GM23338 (cell line): ENCODE measurements at regions not wholly inside any gene's neighbourhood (a gene's known extent, or its start where the extent isn't known, plus 50 kb on each side); places are given as distances from the start of the nearest gene placed in this dataset.

Experiments
- ATAC-seq: fragments of 200-7000 bp; cut with Tn5 transposase; 3 replicates; pipeline ENCODE4 v1.9.1; 2020
- DNase-seq: peaks from one replicate; pipeline ENCODE4 v3.0.0-alpha.2; 2015; ENCODE audit warnings: low spot score
- H2AFZ ChIP-seq: fragments of 200-600 bp; sonication (generic); 2 replicates; pipeline ENCODE4 v1.8.0; 2016; ENCODE audit warnings: antibody characterized with exemption, mild to moderate bottlenecking, moderate library complexity
- H3F3A ChIP-seq: fragments of 200-600 bp; sonication (generic); replicated peaks from 2 replicates; pipeline ENCODE4 v1.8.0; 2017; ENCODE audit warnings: antibody characterized with exemption, mixed run types, low read depth
- H3K27ac ChIP-seq: fragments of 200-600 bp; sonication (generic); 2 replicates; pipeline ENCODE4 v1.6.1; 2016; ENCODE audit warnings: low read depth
- H3K27me3 ChIP-seq: fragments of 200-600 bp; sonication (generic); 2 replicates; pipeline ENCODE4 v1.8.0; 2016; ENCODE audit warnings: mild to moderate bottlenecking, mixed run types, moderate library complexity; ENCODE audit not compliant: insufficient read depth
- H3K36me3 ChIP-seq: fragments of 200-600 bp; sonication (generic); 2 replicates; pipeline ENCODE4 v1.8.0; 2016; ENCODE audit warnings: mild to moderate bottlenecking; ENCODE audit not compliant: insufficient read depth
- H3K4me1 ChIP-seq: fragments of 200-600 bp; sonication (generic); 2 replicates; pipeline ENCODE4 v1.8.0; 2016; ENCODE audit warnings: mild to moderate bottlenecking, moderate library complexity; ENCODE audit not compliant: insufficient read depth
- H3K4me2 ChIP-seq: fragments of 200-600 bp; sonication (generic); 2 replicates; pipeline ENCODE4 v1.7.1; 2017; ENCODE audit warnings: mixed run types
- H3K4me3 ChIP-seq: fragments of 200-600 bp; sonication (generic); 2 replicates; pipeline ENCODE4 v1.6.1; 2016; ENCODE audit warnings: mixed run types
- H3K79me2 ChIP-seq: fragments of 200-600 bp; sonication (generic); replicated peaks from 2 replicates; pipeline ENCODE4 v1.8.0; 2017; ENCODE audit warnings: mild to moderate bottlenecking; ENCODE audit not compliant: insufficient read depth
- H3K9me2 ChIP-seq: fragments of 200-600 bp; sonication (generic); 2 replicates; pipeline ENCODE4 v1.8.0; 2017; ENCODE audit not compliant: insufficient read depth
- H4K20me1 ChIP-seq: fragments of 200-600 bp; sonication (generic); replicated peaks from 2 replicates; pipeline ENCODE4 v1.8.0; 2017; ENCODE audit warnings: mild to moderate bottlenecking; ENCODE audit not compliant: insufficient read depth
- H3K27ac Mint-ChIP-seq: 2 replicates; pipeline ENCODE4 v1.8.0; 2020; ENCODE audit warnings: inconsistent platforms, mild to moderate bottlenecking, moderate library complexity, mixed read lengths
- H3K27me3 Mint-ChIP-seq: 3 replicates; pipeline ENCODE4 v1.8.0; 2022; ENCODE audit warnings: low read depth, mild to moderate bottlenecking, moderate library complexity, mixed read lengths, inconsistent platforms; ENCODE audit not compliant: insufficient read depth, poor library complexity
- H3K36me3 Mint-ChIP-seq: 3 replicates; pipeline ENCODE4 v1.8.0; 2021; ENCODE audit warnings: low read depth, mild to moderate bottlenecking, inconsistent platforms, moderate library complexity, mixed read lengths
- H3K4me1 Mint-ChIP-seq: 3 replicates; pipeline ENCODE4 v1.8.0; 2020; ENCODE audit warnings: mild to moderate bottlenecking, inconsistent platforms, mixed read lengths
- H3K4me3 Mint-ChIP-seq: 3 replicates; pipeline ENCODE4 v1.8.0; 2021; ENCODE audit warnings: moderate library complexity, mild to moderate bottlenecking, inconsistent platforms, mixed read lengths
- H3K9me3 Mint-ChIP-seq: 3 replicates; pipeline ENCODE4 v1.8.0; 2020; ENCODE audit warnings: moderate library complexity, mild to moderate bottlenecking, inconsistent platforms, mixed read lengths
- CREB1 ChIP-seq: fragments of 250-450 bp; sonication (Bioruptor Pico); IDR thresholded peaks from 2 replicates; pipeline ENCODE4 v1.5.0; 2020; ENCODE audit warnings: low read depth, mild to moderate bottlenecking, moderate library complexity
- CTCF ChIP-seq, 2 experiments: fragments of 200-600 bp in 1 of 2; sonication (generic) in 1 of 2; conservative IDR thresholded peaks; 2 replicates each; pipeline versions ENCODE4 v1.5.1 to v1.6.1; 2016 to 2017; ENCODE audit warnings: antibody characterized with exemption in 2 of 2, low read depth in 2 of 2, mild to moderate bottlenecking in 2 of 2, moderate library complexity in 1 of 2
- EZH2 ChIP-seq: fragments of 200-600 bp; sonication (generic); IDR thresholded peaks from one replicate; pipeline ENCODE4 v1.8.0; 2017; ENCODE audit warnings: antibody characterized with exemption, mild to moderate bottlenecking, low read depth; ENCODE audit not compliant: unreplicated experiment
- EZH2phosphoT487 ChIP-seq: fragments of 200-600 bp; sonication (generic); IDR thresholded peaks from one replicate; pipeline ENCODE4 v1.8.1; 2018; ENCODE audit warnings: antibody characterized with exemption; ENCODE audit not compliant: unreplicated experiment
- JUNB ChIP-seq: IDR thresholded peaks from one replicate; pipeline ENCODE4 v1.6.1; 2016; ENCODE audit warnings: antibody characterized with exemption; ENCODE audit not compliant: unreplicated experiment
- NANOG ChIP-seq: IDR thresholded peaks from 2 replicates; pipeline ENCODE4 v1.6.1; 2016; ENCODE audit warnings: antibody characterized with exemption, borderline replicate concordance
- POLR2AphosphoS5 ChIP-seq: IDR thresholded peaks from 2 replicates; pipeline ENCODE4 v1.6.1; 2016; ENCODE audit warnings: antibody characterized with exemption, low read depth
- STAT1 ChIP-seq: IDR thresholded peaks from one replicate; pipeline ENCODE4 v1.6.1; 2016; ENCODE audit warnings: antibody characterized with exemption; ENCODE audit not compliant: unreplicated experiment
- ZNF114 ChIP-seq: fragments of 250-450 bp; sonication (Bioruptor Pico); IDR thresholded peaks from 2 replicates; pipeline ENCODE4 v1.5.0; 2020; ENCODE audit warnings: mild to moderate bottlenecking, moderate library complexity
- ZNF331 ChIP-seq: fragments of 250-450 bp; sonication (Bioruptor Pico); IDR thresholded peaks from 2 replicates; pipeline ENCODE4 v1.5.0; 2020; ENCODE audit warnings: low read depth, mild to moderate bottlenecking, moderate library complexity
- TF ChIP-seq, protein P1 (sequence below): IDR thresholded peaks from one replicate; pipeline ENCODE4 v1.6.1; 2018; ENCODE audit warnings: antibody characterized with exemption; ENCODE audit not compliant: unreplicated experiment
- TF ChIP-seq, protein P2 (sequence below): fragments of 250-450 bp; sonication (Bioruptor Pico); IDR thresholded peaks from 2 replicates; pipeline ENCODE4 v1.5.0; 2020; ENCODE audit warnings: mild to moderate bottlenecking, moderate library complexity
- TF ChIP-seq, protein P3 (sequence below): IDR thresholded peaks from 2 replicates; pipeline ENCODE4 v1.6.1; 2016; ENCODE audit warnings: antibody characterized with exemption

DNA sequence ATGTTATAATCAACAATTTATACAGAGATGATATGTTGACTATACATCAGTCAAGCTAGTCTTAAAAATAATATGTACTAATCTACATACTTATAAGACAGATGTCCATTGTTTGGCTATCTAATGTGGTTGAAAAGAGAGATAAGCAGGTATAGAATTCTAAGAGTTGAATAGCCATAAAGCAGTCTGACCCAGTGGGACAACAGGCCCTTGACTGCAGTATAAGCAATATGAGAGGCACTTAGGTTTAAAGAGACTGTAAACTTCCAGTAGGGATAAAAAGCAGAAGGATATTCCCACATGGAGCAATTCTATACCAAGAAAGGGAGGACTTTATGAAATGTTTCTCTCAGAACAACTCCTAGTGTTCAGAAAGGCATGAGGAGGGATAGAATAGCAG, 139.3 kb downstream of the ELAPOR2 start:
- Histone ChIP-seq H2AFZ (no peak overlapping the region), H3K27ac (no peak overlapping the region), H4K20me1 (peaks cover 6% of the 10 kb centered on the region; the same call in 1 of the 2 replicates), H3F3A (no peaks in the 10 kb centered on the region), H3K4me2 (no peak overlapping the region), H3K4me3 (no peak overlapping the region), H3K4me1 (peaks cover 9% of the 10 kb centered on the region; the same call in 1 of the 2 replicates), H3K79me2 (no peaks in the 10 kb centered on the region), H3K36me3 (no peaks in the 10 kb centered on the region; the same call in 1 of the 2 replicates), H3K27me3 (peaks cover 40% of the 10 kb centered on the region), H3K9me2 (no peaks in the 10 kb centered on the region)
- no peak for TF ChIP-seq JUNB
- TF ChIP-seq, protein P1, sequence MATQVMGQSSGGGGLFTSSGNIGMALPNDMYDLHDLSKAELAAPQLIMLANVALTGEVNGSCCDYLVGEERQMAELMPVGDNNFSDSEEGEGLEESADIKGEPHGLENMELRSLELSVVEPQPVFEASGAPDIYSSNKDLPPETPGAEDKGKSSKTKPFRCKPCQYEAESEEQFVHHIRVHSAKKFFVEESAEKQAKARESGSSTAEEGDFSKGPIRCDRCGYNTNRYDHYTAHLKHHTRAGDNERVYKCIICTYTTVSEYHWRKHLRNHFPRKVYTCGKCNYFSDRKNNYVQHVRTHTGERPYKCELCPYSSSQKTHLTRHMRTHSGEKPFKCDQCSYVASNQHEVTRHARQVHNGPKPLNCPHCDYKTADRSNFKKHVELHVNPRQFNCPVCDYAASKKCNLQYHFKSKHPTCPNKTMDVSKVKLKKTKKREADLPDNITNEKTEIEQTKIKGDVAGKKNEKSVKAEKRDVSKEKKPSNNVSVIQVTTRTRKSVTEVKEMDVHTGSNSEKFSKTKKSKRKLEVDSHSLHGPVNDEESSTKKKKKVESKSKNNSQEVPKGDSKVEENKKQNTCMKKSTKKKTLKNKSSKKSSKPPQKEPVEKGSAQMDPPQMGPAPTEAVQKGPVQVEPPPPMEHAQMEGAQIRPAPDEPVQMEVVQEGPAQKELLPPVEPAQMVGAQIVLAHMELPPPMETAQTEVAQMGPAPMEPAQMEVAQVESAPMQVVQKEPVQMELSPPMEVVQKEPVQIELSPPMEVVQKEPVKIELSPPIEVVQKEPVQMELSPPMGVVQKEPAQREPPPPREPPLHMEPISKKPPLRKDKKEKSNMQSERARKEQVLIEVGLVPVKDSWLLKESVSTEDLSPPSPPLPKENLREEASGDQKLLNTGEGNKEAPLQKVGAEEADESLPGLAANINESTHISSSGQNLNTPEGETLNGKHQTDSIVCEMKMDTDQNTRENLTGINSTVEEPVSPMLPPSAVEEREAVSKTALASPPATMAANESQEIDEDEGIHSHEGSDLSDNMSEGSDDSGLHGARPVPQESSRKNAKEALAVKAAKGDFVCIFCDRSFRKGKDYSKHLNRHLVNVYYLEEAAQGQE: no peak
- TF ChIP-seq ZNF331 (CRISPR knock-in tag): no peak
- no peak for TF ChIP-seq POLR2AphosphoS5
- TF ChIP-seq EZH2phosphoT487: no peak
- TF ChIP-seq ZNF114 (CRISPR knock-in tag): no peak
- TF ChIP-seq, protein P2, sequence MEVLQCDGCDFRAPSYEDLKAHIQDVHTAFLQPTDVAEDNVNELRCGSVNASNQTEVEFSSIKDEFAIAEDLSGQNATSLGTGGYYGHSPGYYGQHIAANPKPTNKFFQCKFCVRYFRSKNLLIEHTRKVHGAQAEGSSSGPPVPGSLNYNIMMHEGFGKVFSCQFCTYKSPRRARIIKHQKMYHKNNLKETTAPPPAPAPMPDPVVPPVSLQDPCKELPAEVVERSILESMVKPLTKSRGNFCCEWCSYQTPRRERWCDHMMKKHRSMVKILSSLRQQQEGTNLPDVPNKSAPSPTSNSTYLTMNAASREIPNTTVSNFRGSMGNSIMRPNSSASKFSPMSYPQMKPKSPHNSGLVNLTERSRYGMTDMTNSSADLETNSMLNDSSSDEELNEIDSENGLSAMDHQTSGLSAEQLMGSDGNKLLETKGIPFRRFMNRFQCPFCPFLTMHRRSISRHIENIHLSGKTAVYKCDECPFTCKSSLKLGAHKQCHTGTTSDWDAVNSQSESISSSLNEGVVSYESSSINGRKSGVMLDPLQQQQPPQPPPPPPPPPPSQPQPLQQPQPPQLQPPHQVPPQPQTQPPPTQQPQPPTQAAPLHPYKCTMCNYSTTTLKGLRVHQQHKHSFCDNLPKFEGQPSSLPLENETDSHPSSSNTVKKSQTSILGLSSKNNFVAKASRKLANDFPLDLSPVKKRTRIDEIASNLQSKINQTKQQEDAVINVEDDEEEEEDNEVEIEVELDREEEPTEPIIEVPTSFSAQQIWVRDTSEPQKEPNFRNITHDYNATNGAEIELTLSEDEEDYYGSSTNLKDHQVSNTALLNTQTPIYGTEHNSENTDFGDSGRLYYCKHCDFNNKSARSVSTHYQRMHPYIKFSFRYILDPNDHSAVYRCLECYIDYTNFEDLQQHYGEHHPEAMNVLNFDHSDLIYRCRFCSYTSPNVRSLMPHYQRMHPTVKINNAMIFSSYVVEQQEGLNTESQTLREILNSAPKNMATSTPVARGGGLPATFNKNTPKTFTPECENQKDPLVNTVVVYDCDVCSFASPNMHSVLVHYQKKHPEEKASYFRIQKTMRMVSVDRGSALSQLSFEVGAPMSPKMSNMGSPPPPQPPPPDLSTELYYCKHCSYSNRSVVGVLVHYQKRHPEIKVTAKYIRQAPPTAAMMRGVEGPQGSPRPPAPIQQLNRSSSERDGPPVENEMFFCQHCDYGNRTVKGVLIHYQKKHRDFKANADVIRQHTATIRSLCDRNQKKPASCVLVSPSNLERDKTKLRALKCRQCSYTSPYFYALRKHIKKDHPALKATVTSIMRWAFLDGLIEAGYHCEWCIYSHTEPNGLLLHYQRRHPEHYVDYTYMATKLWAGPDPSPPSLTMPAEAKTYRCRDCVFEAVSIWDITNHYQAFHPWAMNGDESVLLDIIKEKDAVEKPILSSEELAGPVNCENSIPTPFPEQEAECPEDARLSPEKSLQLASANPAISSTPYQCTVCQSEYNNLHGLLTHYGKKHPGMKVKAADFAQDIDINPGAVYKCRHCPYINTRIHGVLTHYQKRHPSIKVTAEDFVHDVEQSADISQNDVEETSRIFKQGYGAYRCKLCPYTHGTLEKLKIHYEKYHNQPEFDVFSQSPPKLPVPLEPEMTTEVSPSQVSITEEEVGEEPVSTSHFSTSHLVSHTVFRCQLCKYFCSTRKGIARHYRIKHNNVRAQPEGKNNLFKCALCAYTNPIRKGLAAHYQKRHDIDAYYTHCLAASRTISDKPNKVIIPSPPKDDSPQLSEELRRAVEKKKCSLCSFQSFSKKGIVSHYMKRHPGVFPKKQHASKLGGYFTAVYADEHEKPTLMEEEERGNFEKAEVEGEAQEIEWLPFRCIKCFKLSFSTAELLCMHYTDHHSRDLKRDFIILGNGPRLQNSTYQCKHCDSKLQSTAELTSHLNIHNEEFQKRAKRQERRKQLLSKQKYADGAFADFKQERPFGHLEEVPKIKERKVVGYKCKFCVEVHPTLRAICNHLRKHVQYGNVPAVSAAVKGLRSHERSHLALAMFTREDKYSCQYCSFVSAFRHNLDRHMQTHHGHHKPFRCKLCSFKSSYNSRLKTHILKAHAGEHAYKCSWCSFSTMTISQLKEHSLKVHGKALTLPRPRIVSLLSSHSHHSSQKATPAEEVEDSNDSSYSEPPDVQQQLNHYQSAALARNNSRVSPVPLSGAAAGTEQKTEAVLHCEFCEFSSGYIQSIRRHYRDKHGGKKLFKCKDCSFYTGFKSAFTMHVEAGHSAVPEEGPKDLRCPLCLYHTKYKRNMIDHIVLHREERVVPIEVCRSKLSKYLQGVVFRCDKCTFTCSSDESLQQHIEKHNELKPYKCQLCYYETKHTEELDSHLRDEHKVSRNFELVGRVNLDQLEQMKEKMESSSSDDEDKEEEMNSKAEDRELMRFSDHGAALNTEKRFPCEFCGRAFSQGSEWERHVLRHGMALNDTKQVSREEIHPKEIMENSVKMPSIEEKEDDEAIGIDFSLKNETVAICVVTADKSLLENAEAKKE: no peak
- TF ChIP-seq, protein P3, sequence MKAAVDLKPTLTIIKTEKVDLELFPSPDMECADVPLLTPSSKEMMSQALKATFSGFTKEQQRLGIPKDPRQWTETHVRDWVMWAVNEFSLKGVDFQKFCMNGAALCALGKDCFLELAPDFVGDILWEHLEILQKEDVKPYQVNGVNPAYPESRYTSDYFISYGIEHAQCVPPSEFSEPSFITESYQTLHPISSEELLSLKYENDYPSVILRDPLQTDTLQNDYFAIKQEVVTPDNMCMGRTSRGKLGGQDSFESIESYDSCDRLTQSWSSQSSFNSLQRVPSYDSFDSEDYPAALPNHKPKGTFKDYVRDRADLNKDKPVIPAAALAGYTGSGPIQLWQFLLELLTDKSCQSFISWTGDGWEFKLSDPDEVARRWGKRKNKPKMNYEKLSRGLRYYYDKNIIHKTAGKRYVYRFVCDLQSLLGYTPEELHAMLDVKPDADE: no peak
- TF ChIP-seq NANOG: no peak
- no peak for TF ChIP-seq STAT1
- TF ChIP-seq EZH2: no peak
- TF ChIP-seq CTCF (conservative IDR thresholded peaks at IDR 0.05; ENCODE audit: low read depth in 2 of 2): no peak
- TF ChIP-seq CREB1 (CRISPR knock-in tag): no peak
- Mint-ChIP-seq H3K9me3 (no peaks in the 10 kb centered on the region), H3K36me3 (no peaks in the 10 kb centered on the region; the same call in 2 of the 3 replicates), H3K27me3 (peaks cover 32% of the 10 kb centered on the region), H3K27ac (no peak overlapping the region), H3K4me3 (no peak overlapping the region), H3K4me1 (peaks cover 3% of the 10 kb centered on the region)
- no peak for ATAC-seq
- DNase-seq: no peak
